Hepatocyte (in vitro differentiated cells): ENCODE measurements at regions not wholly inside any gene's neighbourhood (a gene's known extent, or its start where the extent isn't known, plus 50 kb on each side); places are given as distances from the start of the nearest gene placed in this dataset.

ENCODE experiments used
- DNase-seq: peaks from one replicate; pipeline ENCODE4 v3.0.0-alpha.2; 2016; ENCODE audit warnings: low spot score
- H2AFZ ChIP-seq: fragments of 200-600 bp; sonication (generic); 2 replicates; pipeline ENCODE4 v1.6.0; 2016; ENCODE audit warnings: antibody characterized with exemption, mild to moderate bottlenecking
- H3K27ac ChIP-seq: fragments of 200-600 bp; sonication (generic); 2 replicates; pipeline ENCODE4 v1.5.1; 2016; ENCODE audit warnings: mild to moderate bottlenecking
- H3K27me3 ChIP-seq: fragments of 200-600 bp; sonication (generic); 2 replicates; pipeline ENCODE4 v1.6.1; 2016
- H3K36me3 ChIP-seq: fragments of 200-600 bp; sonication (generic); replicated peaks from 2 replicates; pipeline ENCODE4 v1.5.1; 2016; ENCODE audit warnings: low read depth; ENCODE audit not compliant: insufficient read depth
- H3K4me1 ChIP-seq: fragments of 200-600 bp; sonication (generic); 2 replicates; pipeline ENCODE4 v1.5.1; 2016; ENCODE audit warnings: mild to moderate bottlenecking, moderate library complexity; ENCODE audit not compliant: insufficient read depth
- H3K4me2 ChIP-seq: fragments of 200-600 bp; sonication (generic); 2 replicates; pipeline ENCODE4 v1.6.0; 2016
- H3K4me3 ChIP-seq: fragments of 200-600 bp; sonication (generic); 2 replicates; pipeline ENCODE4 v1.5.1; 2016; ENCODE audit warnings: mild to moderate bottlenecking
- H3K79me2 ChIP-seq: fragments of 200-600 bp; sonication (generic); 2 replicates; pipeline ENCODE4 v1.6.0; 2017; ENCODE audit warnings: mild to moderate bottlenecking
- H3K9me2 ChIP-seq: fragments of 200-600 bp; sonication (generic); replicated peaks from 2 replicates; pipeline ENCODE4 v1.6.0; 2017; ENCODE audit warnings: mild to moderate bottlenecking; ENCODE audit not compliant: insufficient read depth
- H3K9me3 ChIP-seq: fragments of 200-600 bp; sonication (generic); 2 replicates; pipeline ENCODE4 v1.5.1; 2016; ENCODE audit warnings: low read depth, mild to moderate bottlenecking
- H4K20me1 ChIP-seq: fragments of 200-600 bp; sonication (generic); 2 replicates; pipeline ENCODE4 v1.6.0; 2016; ENCODE audit warnings: mild to moderate bottlenecking; ENCODE audit not compliant: insufficient read depth, poor library complexity, severe bottlenecking
- EZH2 ChIP-seq: fragments of 200-600 bp; sonication (generic); IDR thresholded peaks from 2 replicates; pipeline ENCODE4 v1.6.1; 2016; ENCODE audit warnings: antibody characterized with exemption, mild to moderate bottlenecking, borderline replicate concordance
- EZH2phosphoT487 ChIP-seq: fragments of 200-600 bp; sonication (generic); IDR thresholded peaks from one replicate; pipeline ENCODE4 v1.6.1; 2018; ENCODE audit warnings: antibody characterized with exemption, mild to moderate bottlenecking, low read depth, moderate library complexity; ENCODE audit not compliant: unreplicated experiment, severe bottlenecking
- whole genome bisulfite sequencing: methylation state at CpG from one replicate; pipeline ENCODE4 v1.1.6; 2016; ENCODE audit warnings: low lambda C conversion rate; ENCODE audit errors: missing lambda C conversion rate; 5-methylcytosine and 5-hydroxymethylcytosine counted together
- TF ChIP-seq, protein P1 (sequence below): fragments of 200-600 bp; sonication (generic); IDR thresholded peaks from 2 replicates; pipeline ENCODE4 v1.5.1; 2016; ENCODE audit warnings: antibody characterized with exemption, mild to moderate bottlenecking; ENCODE audit not compliant: poor library complexity

DNA sequence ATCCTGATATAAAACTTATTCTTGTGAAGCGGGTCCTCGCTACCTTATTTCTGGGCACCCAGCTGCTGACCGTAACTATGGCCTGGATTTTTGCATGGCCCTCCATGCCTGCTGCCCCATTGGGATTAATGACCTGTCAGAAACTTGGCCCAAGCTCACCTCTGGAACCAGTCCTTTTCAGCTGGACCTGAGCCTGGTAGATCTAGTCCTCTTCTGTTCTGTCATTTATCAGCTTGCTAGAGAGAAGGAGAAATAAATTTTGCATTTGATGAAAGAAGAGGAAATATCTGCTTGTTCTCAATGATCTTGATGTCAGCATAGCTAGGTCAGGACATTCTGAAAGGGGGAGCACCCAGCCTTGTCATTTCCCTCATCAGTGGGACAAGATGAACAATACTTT is 387.8 kb upstream of the LARGE1 start:
- TF ChIP-seq EZH2 (no peak), EZH2phosphoT487 (no peak)
- TF ChIP-seq, protein P1, sequence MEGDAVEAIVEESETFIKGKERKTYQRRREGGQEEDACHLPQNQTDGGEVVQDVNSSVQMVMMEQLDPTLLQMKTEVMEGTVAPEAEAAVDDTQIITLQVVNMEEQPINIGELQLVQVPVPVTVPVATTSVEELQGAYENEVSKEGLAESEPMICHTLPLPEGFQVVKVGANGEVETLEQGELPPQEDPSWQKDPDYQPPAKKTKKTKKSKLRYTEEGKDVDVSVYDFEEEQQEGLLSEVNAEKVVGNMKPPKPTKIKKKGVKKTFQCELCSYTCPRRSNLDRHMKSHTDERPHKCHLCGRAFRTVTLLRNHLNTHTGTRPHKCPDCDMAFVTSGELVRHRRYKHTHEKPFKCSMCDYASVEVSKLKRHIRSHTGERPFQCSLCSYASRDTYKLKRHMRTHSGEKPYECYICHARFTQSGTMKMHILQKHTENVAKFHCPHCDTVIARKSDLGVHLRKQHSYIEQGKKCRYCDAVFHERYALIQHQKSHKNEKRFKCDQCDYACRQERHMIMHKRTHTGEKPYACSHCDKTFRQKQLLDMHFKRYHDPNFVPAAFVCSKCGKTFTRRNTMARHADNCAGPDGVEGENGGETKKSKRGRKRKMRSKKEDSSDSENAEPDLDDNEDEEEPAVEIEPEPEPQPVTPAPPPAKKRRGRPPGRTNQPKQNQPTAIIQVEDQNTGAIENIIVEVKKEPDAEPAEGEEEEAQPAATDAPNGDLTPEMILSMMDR: no peak
- H3K9me2 ChIP-seq: no peaks in the 10 kb centered on the region
- no peaks in the 10 kb centered on the region for H3K79me2 ChIP-seq
- H3K27ac ChIP-seq: no peak overlapping the region
- no peak overlapping the region for H2AFZ ChIP-seq
- no peak for DNase-seq
- 77% methylated on average over 3 of the region's 3 CpGs for WGBS
- no peak overlapping the region for H3K4me2 ChIP-seq
- H4K20me1 ChIP-seq: no peaks in the 10 kb centered on the region
- no peaks in the 10 kb centered on the region for H3K27me3 ChIP-seq
- no peak overlapping the region for H3K4me3 ChIP-seq
- H3K9me3 ChIP-seq: no peaks in the 10 kb centered on the region
- H3K4me1 ChIP-seq: no peaks in the 10 kb centered on the region
- H3K36me3 ChIP-seq: no peaks in the 10 kb centered on the region

- no peaks in the 10 kb centered on the region for H3K4me1 ChIP-seq
- no peaks in the 10 kb centered on the region for H3K27me3 ChIP-seq
- H2AFZ ChIP-seq: no peak overlapping the region
- WGBS: 86% methylated on average over 3 of the region's 3 CpGs
- no peaks in the 10 kb centered on the region for H3K36me3 ChIP-seq
- H3K9me3 ChIP-seq: no peaks in the 10 kb centered on the region
- H3K4me3 ChIP-seq: no peak overlapping the region
- no peaks in the 10 kb centered on the region for H3K79me2 ChIP-seq
- H3K9me2 ChIP-seq: no peaks in the 10 kb centered on the region
- no peak for DNase-seq
- H4K20me1 ChIP-seq: no peaks in the 10 kb centered on the region
- no peak overlapping the region for H3K4me2 ChIP-seq
- TF ChIP-seq EZH2phosphoT487: no peak
- TF ChIP-seq, protein P1: no peak
- no peak for TF ChIP-seq EZH2
- no peak overlapping the region for H3K27ac ChIP-seq
These were observed 399.1 kb upstream of the LARGE1 start for GRCh38 chr22:34319346-34319745.

- H3K79me2 ChIP-seq: no peaks in the 10 kb centered on the region
- DNase-seq: no peak
- WGBS: 95% methylated on average over 3 of the region's 3 CpGs
- no peaks in the 10 kb centered on the region for H3K36me3 ChIP-seq
- no peak for TF ChIP-seq EZH2phosphoT487
- TF ChIP-seq, protein P1: no peak
- TF ChIP-seq EZH2: no peak
- no peak overlapping the region for H2AFZ ChIP-seq
- no peaks in the 10 kb centered on the region for H3K9me3 ChIP-seq
- no peaks in the 10 kb centered on the region for H4K20me1 ChIP-seq
- no peak overlapping the region for H3K4me3 ChIP-seq
- no peaks in the 10 kb centered on the region for H3K4me1 ChIP-seq
- H3K27ac ChIP-seq: no peak overlapping the region
- no peaks in the 10 kb centered on the region for H3K27me3 ChIP-seq
- no peak overlapping the region for H3K4me2 ChIP-seq
- H3K9me2 ChIP-seq: no peaks in the 10 kb centered on the region
These were observed 404.5 kb upstream of the LARGE1 start for GRCh38 chr22:34324763-34325162.

DNA sequence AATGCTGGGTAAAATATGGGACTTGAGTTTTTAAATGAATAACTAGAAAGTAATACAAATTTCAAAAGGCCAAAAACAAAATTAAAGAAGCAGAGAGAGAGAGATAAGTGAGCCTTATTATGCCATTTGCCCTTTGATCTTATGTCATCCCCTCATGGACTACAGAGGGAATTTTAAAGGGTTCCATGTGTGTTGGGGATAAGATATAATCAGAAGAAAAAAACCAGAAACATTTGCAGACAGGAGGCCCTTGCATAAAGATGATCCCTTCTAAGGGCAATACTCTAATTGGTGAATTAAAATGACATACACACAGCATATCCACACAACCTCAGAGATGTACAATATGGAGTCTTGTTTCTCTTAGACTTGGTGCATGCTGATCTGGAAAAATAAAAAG is 406.6 kb upstream of the LARGE1 start:
- Histone ChIP-seq H4K20me1 (no peaks in the 10 kb centered on the region), H3K4me2 (no peak overlapping the region), H3K27me3 (no peaks in the 10 kb centered on the region), H2AFZ (no peak overlapping the region), H3K9me3 (no peaks in the 10 kb centered on the region), H3K4me3 (no peak overlapping the region), H3K9me2 (no peaks in the 10 kb centered on the region), H3K27ac (no peak overlapping the region), H3K4me1 (no peaks in the 10 kb centered on the region), H3K79me2 (no peaks in the 10 kb centered on the region), H3K36me3 (no peaks in the 10 kb centered on the region)
- TF ChIP-seq EZH2 (no peak), EZH2phosphoT487 (no peak)
- TF ChIP-seq, protein P1: no peak
- no peak for DNase-seq
